Mucosa of descending colon (tissue), 3 donors: ENCODE measurements at regions not wholly inside any gene's neighbourhood (a gene's known extent, or its start where the extent isn't known, plus 50 kb on each side); places are given as distances from the start of the nearest gene placed in this dataset.

Experiments used
- ATAC-seq: fragments of 200-7000 bp; cut with Tn5 transposase; one replicate; pipeline ENCODE4 v1.9.1; 2020; ENCODE audit warnings: mild to moderate bottlenecking, moderate library complexity
- DNase-seq, 3 donors: peaks; one replicate each; pipeline ENCODE4 v3.0.0-alpha.2; 2020
- H3K36me3 ChIP-seq: fragments of 200-600 bp; one replicate; pipeline ENCODE4 v1.8.0; 2021; ENCODE audit warnings: low read depth, mild to moderate bottlenecking
- H3K4me1 ChIP-seq: fragments of 200-600 bp; one replicate; pipeline ENCODE4 v1.8.0; 2021; ENCODE audit warnings: low read depth, mild to moderate bottlenecking
- H3K4me3 ChIP-seq: fragments of 200-600 bp; one replicate; pipeline ENCODE4 v1.8.0; 2021; ENCODE audit warnings: mild to moderate bottlenecking
- H3K9me3 ChIP-seq: fragments of 200-600 bp; one replicate; pipeline ENCODE4 v1.8.0; 2021; ENCODE audit warnings: mild to moderate bottlenecking
- CTCF ChIP-seq: fragments of 200-600 bp; IDR thresholded peaks from one replicate; pipeline ENCODE4 v1.8.0; 2022; ENCODE audit warnings: antibody characterized with exemption, mild to moderate bottlenecking
- intact Hi-C, 2 donors: fragments of 100-400 bp; cut with DNase I in 1 of 2; cut with micrococcal nuclease in 1 of 2; formaldehyde crosslinking; loops; one replicate each; pipeline versions ENCODE4 v1.11.0 to v1.11.1; 2022; cut with DNase I, micrococcal nuclease
- donor health status: DM: no; HTN: no; CAD: no; lungs with moderate emphysema.
- donor health status: DM: no; HTN: no; CAD: no.
- donor health status: DM: no; HTN: yes; CAD: no.

DNA sequence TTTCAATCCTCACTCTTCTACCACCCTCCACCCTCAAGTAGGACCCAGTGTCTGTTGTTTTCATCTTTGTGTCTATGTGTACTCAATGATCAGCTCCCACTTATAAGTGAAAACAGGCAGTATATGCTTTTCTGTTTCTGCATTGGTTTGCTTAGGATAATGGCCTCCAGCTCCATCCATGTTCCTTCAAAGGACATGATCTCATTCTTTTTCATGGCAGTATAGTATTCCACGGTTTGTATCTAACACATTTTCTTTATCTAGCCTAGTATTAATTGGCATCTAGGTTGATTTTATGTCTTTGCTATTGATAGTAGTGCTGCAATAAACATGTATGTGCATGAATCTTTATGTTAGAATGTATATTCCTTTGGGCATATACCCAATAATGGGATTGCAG is 259.8 kb upstream of the KIF2A start:
- ATAC-seq = no peak
- H3K4me1 ChIP-seq = no peaks in the 10 kb centered on the region
- no peaks in the 10 kb centered on the region for H3K36me3 ChIP-seq
- TF ChIP-seq CTCF = no peak
- intact Hi-C loops = no loop called here
- no peak overlapping the region for H3K4me3 ChIP-seq
- DNase-seq = no peak
- no peaks in the 10 kb centered on the region for H3K9me3 ChIP-seq

DNA sequence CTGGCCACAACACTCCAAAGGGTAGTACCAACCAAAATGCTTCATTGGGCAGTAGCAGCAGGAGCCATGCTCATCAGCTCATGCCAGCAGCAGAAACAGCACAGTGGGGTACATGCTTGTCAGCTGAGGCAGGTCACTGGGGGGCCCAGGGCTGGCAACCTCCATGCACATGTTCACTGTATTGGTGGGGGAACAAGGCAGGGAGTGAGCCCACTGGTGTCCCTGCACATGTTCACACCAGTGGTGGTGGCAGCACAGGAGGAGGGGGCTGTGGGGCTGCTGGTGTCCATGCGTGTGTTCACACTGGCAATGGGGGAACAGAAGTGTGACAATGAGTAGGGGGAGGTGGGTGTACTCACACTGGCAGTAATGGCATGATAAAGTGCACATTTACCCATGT is 254.3 kb upstream of the KIF2A start:
- no peaks in the 10 kb centered on the region for H3K36me3 ChIP-seq
- H3K9me3 ChIP-seq = no peaks in the 10 kb centered on the region
- H3K4me1 ChIP-seq = no peaks in the 10 kb centered on the region
- ATAC-seq (no peak), DNase-seq (no peak)
- no peak overlapping the region for H3K4me3 ChIP-seq
- intact Hi-C loops = no loop called here
- TF ChIP-seq CTCF = no peak

DNA sequence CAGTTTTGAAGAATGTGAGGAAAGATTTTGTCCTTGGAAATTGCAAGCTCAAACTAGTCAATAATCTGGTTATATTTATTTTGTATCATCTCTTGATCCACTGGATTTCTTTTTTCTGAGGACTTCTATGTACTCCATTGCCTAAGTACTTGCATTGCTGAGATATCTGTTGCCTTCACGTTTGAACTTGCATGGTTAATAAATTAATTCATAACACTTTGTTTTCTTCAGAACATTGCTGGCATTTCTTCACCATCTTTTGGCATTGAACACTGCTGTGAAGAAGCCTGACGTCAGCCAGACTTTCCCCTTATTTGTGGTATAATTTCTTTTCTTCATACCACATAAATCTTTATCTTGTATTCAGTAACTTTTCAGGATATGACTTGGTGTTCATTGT is 246.0 kb upstream of the KIF2A start:
- TF ChIP-seq CTCF = no peak
- intact Hi-C loops = no loop called here
- H3K4me3 ChIP-seq = no peak overlapping the region
- H3K4me1 ChIP-seq = no peaks in the 10 kb centered on the region
- H3K36me3 ChIP-seq = no peaks in the 10 kb centered on the region
- DNase-seq (no peak), ATAC-seq (no peak)
- no peaks in the 10 kb centered on the region for H3K9me3 ChIP-seq

DNA sequence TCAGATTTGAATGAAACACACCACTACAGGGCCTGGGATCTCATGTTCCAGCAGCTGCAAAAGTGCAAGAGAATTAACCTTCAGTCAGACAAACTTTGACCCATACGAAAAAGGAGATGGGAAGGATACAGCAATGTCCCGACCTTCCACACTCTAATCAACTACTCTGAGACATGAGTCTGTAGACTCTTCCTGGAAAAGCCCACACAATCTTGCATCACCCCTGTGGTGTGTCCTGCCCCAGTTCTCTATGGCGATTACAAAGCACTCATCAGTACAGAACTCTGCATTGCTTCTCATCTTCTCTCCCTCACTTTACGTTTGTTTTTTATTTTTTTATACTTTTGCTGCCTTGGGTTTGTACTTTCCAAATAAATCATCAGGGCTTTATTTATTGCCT is 241.0 kb upstream of the KIF2A start:
- H3K9me3 ChIP-seq = no peaks in the 10 kb centered on the region
- no peak for ATAC-seq
- TF ChIP-seq CTCF = no peak

DNA sequence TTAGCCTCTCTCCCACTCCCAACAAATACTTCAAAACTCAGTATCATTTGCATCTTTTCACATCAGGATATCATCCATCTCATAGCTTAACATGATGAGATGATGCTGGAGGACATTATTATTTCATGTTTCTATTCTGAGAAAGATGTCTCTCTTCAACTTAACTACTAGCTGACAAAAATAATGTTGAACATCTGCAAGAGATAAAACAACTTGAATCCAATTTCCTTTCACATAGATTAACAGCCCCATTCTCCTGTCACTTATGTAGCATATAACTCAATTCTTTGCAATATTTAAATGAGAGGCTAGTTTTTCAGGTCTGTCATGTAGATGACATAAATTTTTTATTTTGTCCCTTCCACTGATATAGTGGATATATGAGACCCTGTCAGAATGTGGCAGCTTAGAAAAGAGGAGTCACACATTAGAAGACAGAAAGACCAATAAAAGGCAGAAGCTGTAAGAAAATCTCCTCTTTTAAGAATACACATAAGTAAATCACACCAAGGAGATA is 239.2 kb upstream of the KIF2A start:
- no peaks in the 10 kb centered on the region for H3K9me3 ChIP-seq
- no peak for TF ChIP-seq CTCF
- intact Hi-C loops = no loop called here
- no peak overlapping the region for H3K4me3 ChIP-seq
- no peak for ATAC-seq
- H3K36me3 ChIP-seq = no peaks in the 10 kb centered on the region
- DNase-seq = no peak
- no peaks in the 10 kb centered on the region for H3K4me1 ChIP-seq

More for the DNA sequence above, 241.0 kb upstream of the KIF2A start:
- DNase-seq = no peak
- Histone ChIP-seq H3K4me3 (no peak overlapping the region), H3K36me3 (no peaks in the 10 kb centered on the region), H3K4me1 (no peaks in the 10 kb centered on the region)
- intact Hi-C loops = no loop called here

DNA sequence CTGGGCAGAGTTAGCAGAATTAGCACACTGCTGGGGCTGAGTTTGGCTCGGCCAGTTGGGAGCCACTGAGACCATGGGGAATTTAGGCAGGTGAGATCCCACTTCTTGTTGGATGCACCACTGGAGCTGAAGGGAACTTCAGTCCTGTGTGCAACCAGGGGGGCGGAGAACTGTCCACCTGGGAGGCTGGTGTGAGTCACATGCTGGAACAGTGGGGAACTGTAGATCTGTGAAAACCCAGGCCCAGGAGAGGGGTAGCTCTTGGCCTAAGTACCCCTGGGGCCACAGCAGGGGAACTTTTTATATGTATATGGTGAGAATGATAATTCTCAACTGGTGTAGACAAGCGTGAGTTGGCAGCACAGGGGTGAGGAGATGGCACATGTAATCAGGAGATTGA is 237.5 kb upstream of the KIF2A start:
- no peaks in the 10 kb centered on the region for H3K4me1 ChIP-seq
- intact Hi-C loops = no loop called here
- H3K9me3 ChIP-seq = no peaks in the 10 kb centered on the region
- no peaks in the 10 kb centered on the region for H3K36me3 ChIP-seq
- DNase-seq (no peak), ATAC-seq (no peak)
- TF ChIP-seq CTCF = no peak
- H3K4me3 ChIP-seq = no peak overlapping the region
